ENCODE measurements at regions not wholly inside any gene's neighbourhood (a gene's known extent, or its start where the extent isn't known, plus 50 kb on each side); places are given as distances from the start of the nearest gene placed in this dataset.
"Not testable (repeated sequence)": the region's sequence is repeated elsewhere in the genome, so short reads cannot be mapped to it uniquely, and the experiment has no call there.

- no peak for DNase-seq
Measured at GRCh38 chr14:31911160-31911559, 165.9 kb upstream of the ARHGAP5 start.

DNA sequence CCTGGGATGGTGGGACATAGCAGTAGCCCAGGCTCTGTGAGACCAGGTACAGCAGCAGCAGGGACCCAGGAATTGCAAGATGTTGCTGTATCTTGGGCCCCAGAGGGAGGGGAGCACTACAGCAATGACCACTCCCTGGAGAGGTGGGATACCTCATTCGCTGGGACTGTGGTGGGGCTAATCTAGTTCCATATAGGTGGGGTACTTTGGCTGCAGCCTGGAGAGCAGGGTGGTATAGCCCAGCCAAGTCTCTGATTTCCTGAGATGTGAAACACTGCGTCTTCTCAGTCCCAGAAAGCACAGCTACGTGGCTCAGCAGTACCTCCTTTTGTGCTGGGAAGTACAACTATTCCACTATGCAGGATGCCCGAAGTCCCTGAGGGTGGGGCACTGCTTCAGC lies 163.7 kb upstream of the ARHGAP5 start:
- no peak for DNase-seq

- not testable (repeated sequence) for DNase-seq
Measured at GRCh38 chr14:31918289-31918688, 158.8 kb upstream of the ARHGAP5 start.

DNA sequence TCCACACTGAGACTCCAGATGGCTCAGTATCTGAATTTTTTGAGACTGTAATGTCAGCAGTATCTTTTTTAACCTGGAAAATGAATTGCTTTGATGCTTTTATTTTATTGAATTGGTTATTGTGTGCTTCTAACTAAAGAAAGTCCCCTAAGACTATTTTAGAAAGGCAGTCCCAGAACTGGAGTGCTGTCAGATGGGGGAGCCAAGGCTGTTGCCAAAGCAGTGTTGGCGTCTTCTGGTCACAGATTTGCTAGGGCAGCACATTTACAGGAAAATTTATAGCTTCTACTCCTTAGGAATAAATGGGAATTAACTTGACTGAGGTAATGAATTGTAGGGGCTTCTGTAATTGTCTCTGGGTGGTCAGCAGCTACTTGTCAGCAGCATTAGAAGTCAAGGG lies 157.1 kb upstream of the ARHGAP5 start:
- DNase-seq = no peak

- no peak for DNase-seq
Measured at GRCh38 chr14:31920989-31921650, 156.0 kb upstream of the ARHGAP5 start.

DNA sequence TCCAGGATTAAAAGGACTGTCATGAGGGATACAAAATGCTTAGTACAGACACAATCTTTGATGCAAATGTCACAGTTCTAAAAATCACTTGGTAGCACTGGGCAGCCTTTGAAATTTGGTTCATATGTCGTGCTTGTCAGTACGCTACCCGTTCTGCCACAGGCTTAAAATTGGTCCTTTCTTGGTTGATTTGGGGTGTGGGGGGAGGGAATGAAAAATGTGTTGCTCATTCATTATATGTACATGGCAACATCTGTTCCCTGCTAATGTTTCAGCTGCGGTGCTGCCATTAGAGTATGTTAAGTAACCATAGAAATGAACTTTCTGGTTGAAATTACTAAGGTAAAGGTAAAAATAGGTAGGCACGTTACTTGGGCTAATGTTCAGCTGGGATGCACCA lies 155.4 kb upstream of the ARHGAP5 start:
- no peak for DNase-seq

GRCh38 chr14:31926123-31926522 lies 151.0 kb upstream of the ARHGAP5 start:
- no peak for DNase-seq

GRCh38 chr14:31926652-31927347 lies 150.3 kb upstream of the ARHGAP5 start:
- DNase-seq = no peak

- DNase-seq = no peak
Measured at GRCh38 chr14:31927348-31927832, 149.7 kb upstream of the ARHGAP5 start.

DNA sequence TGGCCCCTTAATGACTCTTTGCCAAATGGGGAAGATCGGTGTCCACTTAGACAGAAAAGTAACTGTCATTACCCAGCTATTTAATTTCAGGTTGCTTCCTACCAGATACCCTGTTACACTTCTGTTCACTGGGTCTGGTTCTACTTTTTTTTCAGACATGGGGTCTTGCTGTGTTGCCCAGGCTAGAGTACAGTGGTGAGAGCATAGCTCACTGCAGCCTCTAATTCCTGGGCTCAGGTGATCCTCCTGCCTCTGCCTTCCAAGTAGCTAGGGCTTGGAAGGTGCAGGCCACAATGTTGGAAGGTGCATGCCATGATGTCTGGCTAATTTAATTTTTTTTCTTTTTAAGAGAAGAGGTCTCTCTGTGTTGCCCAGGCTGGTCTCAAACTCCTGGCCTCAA lies 147.0 kb upstream of the ARHGAP5 start:
- no peak for DNase-seq

DNA sequence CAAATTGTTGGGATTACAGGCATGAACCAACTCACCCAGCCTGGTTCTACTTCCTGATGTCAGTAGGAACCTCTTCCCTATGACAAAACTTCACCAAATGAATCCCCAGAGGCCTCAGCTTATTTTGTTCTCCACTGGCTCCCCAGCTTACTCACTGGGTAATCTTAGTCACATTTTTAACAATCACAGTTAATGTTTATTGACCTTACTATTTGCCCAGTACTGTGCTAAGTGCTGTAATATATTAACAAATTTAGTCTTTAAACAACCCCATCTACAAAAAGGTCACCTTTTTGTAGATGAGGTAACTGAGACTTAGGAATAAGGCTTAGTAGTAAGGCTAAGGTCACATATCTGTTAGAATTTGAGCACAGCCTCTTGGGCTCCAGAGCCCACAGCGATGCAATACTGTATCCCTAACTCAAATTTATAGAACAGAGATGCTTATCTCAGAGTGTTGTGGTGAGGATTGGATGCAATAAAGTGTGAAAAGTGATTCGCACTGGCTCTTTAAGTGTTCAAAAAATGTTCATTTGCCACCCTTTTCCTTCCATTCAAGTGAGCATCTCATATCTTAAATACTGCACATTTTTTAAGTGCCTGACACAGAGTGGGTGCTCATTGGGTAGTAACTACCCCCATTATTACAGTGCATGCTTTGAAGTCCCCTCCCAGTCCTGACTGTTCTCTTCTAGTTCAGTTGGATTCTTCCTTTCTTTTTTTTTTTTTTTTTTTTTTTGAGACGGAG lies 146.4 kb upstream of the ARHGAP5 start:
- DNase-seq = no peak

- no peak for DNase-seq
Measured at GRCh38 chr14:31932675-31933074, 144.4 kb upstream of the ARHGAP5 start.

GRCh38 chr14:31933716-31934115 lies 143.4 kb upstream of the ARHGAP5 start:
- DNase-seq = no peak

GRCh38 chr14:31934767-31935266 lies 142.3 kb upstream of the ARHGAP5 start:
- DNase-seq = no peak

GRCh38 chr14:31935391-31935790 lies 141.7 kb upstream of the ARHGAP5 start:
- DNase-seq = no peak

GRCh38 chr14:31936115-31936514 lies 141.0 kb upstream of the ARHGAP5 start:
- no peak for DNase-seq

DNA sequence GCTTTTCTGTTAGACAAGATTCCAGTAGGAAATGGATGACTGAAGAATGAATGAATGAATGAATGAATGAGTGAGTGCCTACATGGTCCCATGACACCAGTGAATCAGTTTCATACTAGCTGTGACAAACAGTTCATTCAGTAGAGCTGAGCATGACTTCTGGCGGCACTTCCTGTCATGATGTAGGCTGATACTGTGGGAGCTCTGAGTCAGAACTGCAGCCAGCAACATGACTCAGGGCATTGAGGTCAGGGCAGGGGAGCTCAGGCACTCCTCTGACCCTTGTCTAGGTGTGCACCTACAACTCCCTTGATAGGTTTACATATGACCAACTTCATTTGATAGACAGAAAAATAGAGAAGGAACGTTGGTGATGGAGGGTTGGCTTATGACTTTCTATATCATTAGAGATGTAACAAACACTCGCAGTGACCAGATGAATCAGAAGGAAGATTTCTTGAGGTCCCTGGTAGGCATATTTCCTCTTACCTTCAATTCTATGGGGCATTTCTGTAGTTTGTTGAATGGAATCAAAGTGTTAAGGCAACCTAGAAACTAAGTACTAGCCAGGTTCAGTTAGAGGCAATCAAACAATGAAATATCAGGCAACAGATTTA lies 139.3 kb upstream of the ARHGAP5 start:
- peak; percentile 34 for DNase-seq

GRCh38 chr14:31939934-31940333 lies 137.2 kb upstream of the ARHGAP5 start:
- no peak for DNase-seq

DNA sequence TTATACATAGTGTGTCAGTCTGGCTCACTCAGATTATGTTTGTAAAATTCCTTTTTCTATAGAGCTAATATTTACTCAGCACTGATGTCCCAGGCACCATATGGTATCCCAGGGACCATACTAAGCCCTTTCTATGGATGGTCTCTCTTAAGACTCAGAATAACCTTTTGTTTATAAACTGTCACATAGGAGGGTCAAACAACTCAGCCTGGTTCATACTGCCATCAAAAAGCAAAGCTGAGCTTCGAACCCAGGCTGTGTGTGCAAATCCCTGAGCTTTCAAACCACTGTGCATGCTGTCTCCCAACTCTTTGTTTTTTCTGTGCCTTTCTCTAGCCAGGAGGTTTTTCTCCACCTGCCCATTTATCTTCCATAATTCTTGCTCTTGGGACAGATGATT lies 135.6 kb upstream of the ARHGAP5 start:
- no peak for DNase-seq

GRCh38 chr14:31942166-31942841 lies 134.8 kb upstream of the ARHGAP5 start:
- DNase-seq = no peak

DNA sequence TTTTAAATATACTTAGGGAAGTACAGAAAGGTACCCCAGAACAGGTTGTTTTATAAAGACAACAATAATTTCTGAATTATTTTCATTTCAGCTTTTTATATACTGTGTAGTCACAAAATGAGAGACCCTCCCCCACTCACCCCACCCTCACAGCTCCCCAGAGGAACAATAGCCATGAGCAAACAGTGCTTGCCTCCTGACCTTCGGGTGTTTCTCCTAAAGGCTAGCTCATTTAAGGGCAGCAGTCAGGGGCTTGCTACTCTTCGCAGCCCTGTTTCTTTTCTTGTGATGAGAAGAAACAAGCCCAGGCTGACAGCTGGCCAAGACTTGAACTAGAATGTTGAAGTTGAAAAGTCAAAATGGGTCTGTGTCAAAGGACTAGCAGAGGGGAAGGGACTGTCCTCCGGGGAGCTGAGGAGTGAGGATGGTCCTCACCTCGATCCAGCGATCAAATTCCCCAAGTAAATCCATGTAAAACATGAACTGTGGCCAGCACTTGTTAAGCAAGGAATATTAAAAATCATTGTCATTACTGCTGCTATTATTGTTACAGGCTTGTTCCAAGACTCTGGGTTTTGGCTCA lies 133.8 kb upstream of the ARHGAP5 start:
- DNase-seq = no peak

- no peak for DNase-seq
Measured at GRCh38 chr14:31943861-31944255, 133.2 kb upstream of the ARHGAP5 start.
